Spleen (tissue), 11 donors: ENCODE measurements at regions not wholly inside any gene's neighbourhood (a gene's known extent, or its start where the extent isn't known, plus 50 kb on each side); places are given as distances from the start of the nearest gene placed in this dataset.
A peak's percentile ranks its signal among the peaks of the same experiment; 100 is the strongest.
"Not testable (repeated sequence)": the region's sequence is repeated elsewhere in the genome, so short reads cannot be mapped to it uniquely, and the experiment has no call there.

ENCODE experiments used
- DNase-seq: peaks from one replicate; pipeline ENCODE4 v3.0.0-alpha.2; 2020
- H3K27ac ChIP-seq, 8 donors: fragments of 200-600 bp; sonication (generic) in 7 of 8; 1 replicate in 4 of 8; 2 replicates in 4 of 8; pipeline versions ENCODE4 v1.5.0 to v1.8.0; 2016 to 2021; ENCODE audit warnings: inconsistent platforms in 4 of 8, mild to moderate bottlenecking in 4 of 8, moderate library complexity in 1 of 8
- H3K27me3 ChIP-seq, 7 donors: fragments of 200-600 bp; sonication (generic) in 6 of 7; replicated peaks in 1 of 7; 1 replicate in 4 of 7; 2 replicates in 3 of 7; pipeline versions ENCODE4 v1.5.0 to v1.8.0; 2016 to 2021; ENCODE audit warnings: inconsistent platforms in 3 of 7, mild to moderate bottlenecking in 1 of 7
- H3K36me3 ChIP-seq, 6 donors: fragments of 200-600 bp; sonication (generic) in 5 of 6; 1 replicate in 4 of 6; 2 replicates in 2 of 6; pipeline versions ENCODE4 v1.5.0 to v1.8.0; 2016 to 2021; ENCODE audit warnings: inconsistent platforms in 2 of 6
- H3K4me1 ChIP-seq, 6 donors: fragments of 200-600 bp; sonication (generic) in 5 of 6; 1 replicate in 3 of 6; 2 replicates in 3 of 6; pipeline versions ENCODE4 v1.5.0 to v1.8.0; 2016 to 2021; ENCODE audit warnings: inconsistent platforms in 3 of 6
- H3K4me3 ChIP-seq, 8 donors: fragments of 200-600 bp; sonication (generic) in 7 of 8; 1 replicate in 4 of 8; 2 replicates in 4 of 8; pipeline versions ENCODE4 v1.5.0 to v1.8.0; 2016 to 2021; ENCODE audit warnings: inconsistent platforms in 4 of 8, mild to moderate bottlenecking in 4 of 8, moderate library complexity in 2 of 8
- H3K9me3 ChIP-seq, 8 donors: fragments of 200-600 bp; sonication (generic) in 7 of 8; 1 replicate in 4 of 8; 2 replicates in 4 of 8; pipeline versions ENCODE4 v1.5.0 to v1.8.0; 2016 to 2021; ENCODE audit warnings: inconsistent platforms in 4 of 8
- CTCF ChIP-seq, 11 experiments: fragments of 200-600 bp in 7 of 11; fragments of 450-650 bp in 4 of 11; sonication (generic) in 4 of 11; IDR thresholded peaks in 8 of 11; conservative IDR thresholded peaks in 3 of 11; 1 replicate in 7 of 11; 2 replicates in 4 of 11; pipeline versions ENCODE4 v1.4.0 to v1.8.0; 2016 to 2021; ENCODE audit warnings: antibody characterized with exemption in 11 of 11, inconsistent platforms in 4 of 11, mild to moderate bottlenecking in 1 of 11
- POLR2A ChIP-seq, 3 donors: fragments of 450-650 bp; IDR thresholded peaks; one replicate each; pipeline ENCODE4 v1.5.1; 2017; ENCODE audit warnings: antibody characterized with exemption in 3 of 3, mild to moderate bottlenecking in 1 of 3
- POLR2AphosphoS5 ChIP-seq, 3 donors: sonication (generic); formaldehyde crosslinking; IDR thresholded peaks; one replicate each; pipeline ENCODE4 v1.5.1; 2017; ENCODE audit warnings: antibody characterized with exemption in 3 of 3
- WGBS, 5 donors: extraction: QIAGEN DNeasy Blood & Tissue Kit in 3 of 5; methylation state at CpG; one replicate each; pipeline versions ENCODE4 v1.1.5 to v1.1.7; 2013 to 2018; 5-methylcytosine and 5-hydroxymethylcytosine counted together
- intact Hi-C: fragments of 100-400 bp; cut with DNase I; formaldehyde crosslinking; loops from one replicate; pipeline ENCODE4 v1.15.0; 2023; ENCODE audit warnings: low total_unique reads
- donor health status: healthy with polysubstance abuse.
- donor health status: DM: no; HTN: no; CAD: no; lungs with moderate emphysema.
- donor health status: DM: no; HTN: no; CAD: no.
- donor health status: Bipolar disorder and iron deficiency.
- donor health status: healthy.
- donor health status: DM: no; HTN: no; CAD: no.
- donor health status: DM: yes; HTN: yes; CAD: no.

GRCh38 chr4:30586850-30587249, 133.3 kb upstream of the PCDH7 start:
- TF ChIP-seq POLR2A (IDR thresholded peaks at IDR 0.05) (no peak), CTCF (IDR thresholded peaks at IDR 0.05 in 8 of 11, conservative IDR thresholded peaks at IDR 0.05 in 3 of 11) (no peak), POLR2AphosphoS5 (IDR thresholded peaks at IDR 0.05) (no peak)
- 69 to 88% (median 85%) methylated on average over 5 to 9 of the region's 9 CpGs for WGBS, 5 donors
- intact Hi-C loops, result no loop called here
- peak; percentile 56 for DNase-seq
- no peak overlapping the region for H3K27ac ChIP-seq
- H3K4me1 ChIP-seq, result no peaks in the 10 kb centered on the region
- H3K36me3 ChIP-seq, result no peaks in the 10 kb centered on the region
- H3K9me3 ChIP-seq, result peaks cover 0 to 14% (median 0%) of the 10 kb centered on the region in 8 donors
- H3K27me3 ChIP-seq, result no peaks in the 10 kb centered on the region
- no peak overlapping the region for H3K4me3 ChIP-seq

- peaks cover 0 to 14% (median 0%) of the 10 kb centered on the region in 8 donors for H3K9me3 ChIP-seq
- H3K36me3 ChIP-seq, H3K4me3 ChIP-seq, H3K27ac ChIP-seq, H3K27me3 ChIP-seq, H3K4me1 ChIP-seq, intact Hi-C loops, DNase-seq: not testable (repeated sequence)
- 82 to 93% (median 88%) methylated on average over 3 of the region's 3 CpGs for WGBS, 5 donors
These were observed 130.5 kb upstream of the PCDH7 start for GRCh38 chr4:30589669-30590068.

- Histone ChIP-seq H3K4me1 (no peaks in the 10 kb centered on the region), H3K36me3 (no peaks in the 10 kb centered on the region), H3K27me3 (no peaks in the 10 kb centered on the region), H3K27ac (no peak overlapping the region), H3K4me3 (no peak overlapping the region), H3K9me3 (peaks cover 0 to 16% (median 4%) of the 10 kb centered on the region in 8 donors)
- no peak for DNase-seq
- WGBS, 5 donors, result 63 to 72% (median 70%) methylated on average over 5 of the region's 5 CpGs
- TF ChIP-seq POLR2A (IDR thresholded peaks at IDR 0.05), result no peak
- TF ChIP-seq CTCF (IDR thresholded peaks at IDR 0.05 in 8 of 11, conservative IDR thresholded peaks at IDR 0.05 in 3 of 11), result no peak
- no peak for TF ChIP-seq POLR2AphosphoS5 (IDR thresholded peaks at IDR 0.05)
- intact Hi-C loops, result no loop called here
These were observed 119.7 kb upstream of the PCDH7 start for GRCh38 chr4:30600246-30601017.

- 79 to 88% (median 81%) methylated on average over 3 of the region's 3 CpGs for WGBS, 5 donors
- DNase-seq, result no peak
- Histone ChIP-seq H3K4me3 (no peak overlapping the region), H3K27ac (no peak overlapping the region), H3K4me1 (no peaks in the 10 kb centered on the region), H3K9me3 (peaks cover 0 to 23% (median 6%) of the 10 kb centered on the region in 8 donors), H3K36me3 (no peaks in the 10 kb centered on the region), H3K27me3 (no peaks in the 10 kb centered on the region)
- intact Hi-C loops, result no loop called here
- TF ChIP-seq POLR2AphosphoS5 (IDR thresholded peaks at IDR 0.05), result no peak
- TF ChIP-seq CTCF (IDR thresholded peaks at IDR 0.05 in 8 of 11, conservative IDR thresholded peaks at IDR 0.05 in 3 of 11), result no peak
- no peak for TF ChIP-seq POLR2A (IDR thresholded peaks at IDR 0.05)
These were observed 118.9 kb upstream of the PCDH7 start for GRCh38 chr4:30601070-30601865.
